ENCODE measurements at regions not wholly inside any gene's neighbourhood (a gene's known extent, or its start where the extent isn't known, plus 50 kb on each side); places are given as distances from the start of the nearest gene placed in this dataset.
"Not testable (repeated sequence)": the region's sequence is repeated elsewhere in the genome, so short reads cannot be mapped to it uniquely, and the experiment has no call there.

- DNase-seq (ENCODE audit: low spot score): no peak
Observed at GRCh38 chr5:8557728-8558127, 688.8 kb downstream of the MTRR start.

DNA sequence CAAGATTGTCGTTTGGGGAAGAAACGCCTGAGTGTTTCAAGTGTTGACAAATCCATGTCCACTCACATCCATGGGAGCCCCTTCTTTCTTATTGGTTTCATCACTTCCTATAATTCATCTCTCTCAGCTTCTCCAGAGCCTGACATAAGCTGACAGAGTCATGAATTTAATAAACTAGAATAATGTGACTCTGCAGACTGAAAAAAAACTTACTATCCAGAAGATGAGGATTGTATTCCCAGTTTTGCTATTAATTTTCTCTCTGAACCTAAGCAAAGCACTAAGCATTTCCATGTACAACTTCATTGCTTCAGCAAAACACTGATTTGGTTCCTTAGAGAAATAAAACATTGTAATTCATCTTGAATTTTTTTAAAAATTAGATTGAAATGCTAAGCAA, 691.8 kb downstream of the MTRR start:
- no peak for DNase-seq (ENCODE audit: low spot score)

DNA sequence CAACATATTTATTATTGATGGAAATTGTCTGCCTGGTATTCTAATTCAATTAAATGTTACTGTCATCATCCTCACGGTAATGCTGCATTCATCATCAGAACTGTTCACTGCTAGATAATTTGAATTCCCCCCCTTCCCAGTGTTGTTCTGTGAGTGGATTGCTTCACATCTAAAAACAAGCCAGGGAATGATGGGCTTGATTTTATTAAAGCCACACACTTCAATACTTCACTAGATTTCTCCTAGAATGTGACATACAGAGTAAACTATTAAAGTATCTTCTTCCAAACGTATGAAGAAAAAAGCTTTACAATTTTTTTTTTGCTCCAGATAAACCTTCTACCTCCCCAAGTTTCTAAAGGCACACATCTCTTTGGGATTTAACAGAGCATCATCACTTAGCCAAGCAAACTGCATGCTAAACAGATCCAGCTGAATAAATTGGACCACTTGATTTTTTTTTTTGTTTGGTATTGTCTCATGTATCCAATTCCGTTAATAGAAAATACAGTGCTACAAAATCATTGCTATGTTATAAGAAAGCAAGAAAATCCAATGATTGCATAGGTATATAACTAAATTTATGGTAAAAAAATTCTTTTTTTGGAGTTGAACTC, 692.4 kb downstream of the MTRR start:
- no peak for DNase-seq (ENCODE audit: low spot score)

GRCh38 chr5:8561854-8562253, 692.9 kb downstream of the MTRR start:
- DNase-seq (ENCODE audit: low spot score): no peak

DNA sequence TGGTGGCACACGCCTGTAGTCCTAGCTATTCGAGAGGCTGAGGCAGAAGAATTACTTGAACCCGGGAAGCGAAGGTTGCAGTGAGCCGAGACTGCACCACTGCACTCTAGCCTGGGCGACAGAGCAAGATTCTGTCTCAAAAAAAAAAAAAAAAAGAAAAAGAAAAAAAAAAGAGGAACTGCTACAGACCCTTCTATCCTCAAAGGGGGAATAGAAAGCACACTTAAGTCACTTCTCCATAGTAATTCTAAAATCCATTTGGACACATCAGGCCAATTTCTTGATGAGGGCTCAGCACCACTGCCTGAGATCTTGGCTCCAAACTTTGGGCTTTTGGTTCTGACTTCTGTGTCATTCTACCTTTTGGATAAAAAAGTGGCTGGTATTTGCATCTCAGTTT, 694.6 kb downstream of the MTRR start:
- DNase-seq (ENCODE audit: low spot score): not testable (repeated sequence)

DNA sequence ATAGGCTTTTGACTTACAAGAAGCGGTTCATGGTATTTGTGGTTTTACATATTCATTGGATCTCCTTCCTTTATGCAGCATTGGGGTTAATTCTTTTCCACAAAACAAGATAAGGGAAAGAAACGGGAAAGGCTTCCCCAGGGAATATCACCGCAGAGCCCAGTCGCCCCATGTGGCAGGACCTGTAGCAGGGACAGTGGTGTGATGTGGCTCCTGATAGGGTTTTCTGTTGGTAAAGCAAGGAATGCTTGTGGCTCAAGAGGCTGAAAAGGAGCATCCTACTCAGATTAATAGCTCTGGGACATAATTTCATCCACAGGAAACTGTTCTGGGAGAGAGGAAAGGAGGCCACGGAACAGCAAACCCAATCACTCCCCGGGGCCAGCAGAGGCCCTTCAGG, 699.9 kb downstream of the MTRR start:
- no peak for DNase-seq (ENCODE audit: low spot score)

GRCh38 chr5:8570528-8570927, 701.6 kb downstream of the MTRR start:
- no peak for DNase-seq (ENCODE audit: low spot score)

DNA sequence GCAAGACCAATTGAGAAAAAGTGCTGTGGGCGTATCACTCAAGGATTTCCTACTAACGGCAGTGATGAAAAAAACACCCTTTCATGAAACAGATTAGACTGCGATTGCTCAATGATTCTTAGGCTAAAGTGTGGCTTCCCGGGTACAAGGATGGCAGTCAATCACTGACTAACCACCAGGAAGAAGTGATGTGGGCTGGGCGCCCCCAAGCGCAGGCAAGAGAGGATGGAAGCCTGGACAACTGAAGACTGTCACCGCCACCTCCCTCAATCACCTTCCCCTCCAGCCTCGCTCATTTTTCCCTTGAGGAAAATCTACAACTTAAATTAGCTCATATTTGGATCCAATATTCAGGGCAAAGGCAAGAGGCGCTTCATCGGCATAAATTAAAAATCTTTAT, 707.2 kb downstream of the MTRR start:
- no peak for DNase-seq (ENCODE audit: low spot score)

DNA sequence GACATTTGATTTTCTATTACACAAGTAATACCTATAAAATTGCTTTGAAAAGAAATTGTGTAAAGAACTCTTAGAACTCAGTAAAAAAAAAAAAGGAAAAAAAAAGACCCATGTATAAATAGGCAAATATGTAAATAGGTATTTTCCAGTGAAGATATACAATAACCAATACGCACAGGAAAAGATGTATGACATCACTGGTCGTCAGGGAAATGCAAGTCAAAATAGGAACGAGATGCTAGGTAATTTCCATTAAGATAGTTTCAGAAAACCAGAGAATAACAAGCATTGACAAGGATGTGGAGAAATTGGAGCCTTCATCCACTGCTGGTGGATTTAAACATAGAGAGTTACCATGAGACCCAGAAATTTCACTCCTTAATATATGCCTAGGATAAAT, 708.8 kb downstream of the MTRR start:
- DNase-seq (ENCODE audit: low spot score): no peak

- DNase-seq (ENCODE audit: low spot score): no peak
Observed at GRCh38 chr5:8580298-8580697, 711.4 kb downstream of the MTRR start.

- no peak for DNase-seq (ENCODE audit: low spot score)
Observed at GRCh38 chr5:8581047-8581446, 712.1 kb downstream of the MTRR start.

- DNase-seq (ENCODE audit: low spot score): no peak
Observed at GRCh38 chr5:8585230-8586018, 716.5 kb downstream of the MTRR start.

GRCh38 chr5:8590959-8591358, 722.0 kb downstream of the MTRR start:
- DNase-seq (ENCODE audit: low spot score): peak; percentile 3

DNA sequence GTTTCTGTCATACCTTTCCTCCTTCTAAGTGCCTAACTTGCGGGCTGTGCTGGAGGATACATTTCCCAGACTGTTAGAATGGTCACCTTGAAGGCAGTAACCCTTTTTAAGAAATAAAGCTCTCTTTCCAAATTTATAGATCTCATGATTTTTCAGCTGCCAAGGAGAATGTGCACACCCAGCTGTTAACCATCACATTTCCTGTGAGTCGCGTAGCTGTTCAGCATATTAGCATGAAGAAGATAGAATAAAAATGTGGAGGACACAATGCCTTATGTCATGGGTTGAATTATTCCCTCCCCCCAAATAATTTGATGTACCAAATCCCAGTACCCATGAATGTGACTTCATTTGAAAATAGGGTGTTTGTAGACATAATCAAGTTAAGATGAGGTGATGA, 729.4 kb downstream of the MTRR start:
- DNase-seq (ENCODE audit: low spot score): no peak

- DNase-seq (ENCODE audit: low spot score): no peak
Observed at GRCh38 chr5:8598996-8599395, 730.0 kb downstream of the MTRR start.

GRCh38 chr5:8600843-8601242, 731.9 kb downstream of the MTRR start:
- no peak for DNase-seq (ENCODE audit: low spot score)

DNA sequence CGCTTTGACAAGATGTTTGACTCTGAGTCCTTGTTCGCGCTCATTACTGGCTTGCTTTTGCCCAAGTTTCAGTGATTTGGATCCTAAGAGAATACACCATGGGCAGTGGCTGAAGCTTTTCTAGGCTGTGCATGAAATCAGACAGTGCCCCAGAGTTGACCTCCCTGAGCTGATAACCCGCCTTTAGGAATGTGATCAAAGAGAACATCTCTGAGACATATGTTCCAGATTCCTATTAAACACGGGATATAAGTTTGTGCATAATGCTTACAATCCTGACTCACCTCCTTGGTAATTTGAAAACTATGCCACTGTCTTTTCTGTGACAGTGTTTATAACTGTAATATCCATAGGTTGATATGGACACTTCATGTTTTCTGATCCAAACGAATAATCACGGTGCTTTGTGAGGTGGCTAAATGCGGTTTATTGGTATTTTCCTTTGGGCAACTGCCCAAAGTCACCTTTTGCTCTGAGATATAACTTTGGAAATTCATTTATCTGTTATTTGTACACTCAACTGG, 732.9 kb downstream of the MTRR start:
- peak; percentile 24 for DNase-seq (ENCODE audit: low spot score)

DNA sequence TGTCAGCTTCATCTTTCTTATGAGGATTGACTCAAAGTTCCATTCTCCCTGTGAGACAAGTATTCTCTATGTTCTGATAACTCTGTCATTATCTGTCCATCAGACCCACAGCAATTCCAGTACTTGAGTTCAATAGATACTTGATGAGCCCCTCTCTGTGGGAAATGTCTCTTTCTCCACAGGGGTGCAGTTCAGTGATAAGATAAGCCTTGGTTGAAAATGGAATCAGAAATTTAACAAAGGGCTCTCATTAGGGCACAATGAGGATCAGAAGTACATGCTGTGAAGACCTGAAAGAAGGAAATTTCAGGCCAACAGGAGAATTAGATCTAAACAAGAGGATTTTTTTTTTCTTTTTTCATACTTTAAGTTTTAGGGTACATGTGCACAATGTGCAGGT, 737.3 kb downstream of the MTRR start:
- no peak for DNase-seq (ENCODE audit: low spot score)

- DNase-seq (ENCODE audit: low spot score): no peak
Observed at GRCh38 chr5:8611067-8611466, 742.1 kb downstream of the MTRR start.

- DNase-seq (ENCODE audit: low spot score): no peak
Observed at GRCh38 chr5:8613078-8613685, 744.2 kb downstream of the MTRR start.

DNA sequence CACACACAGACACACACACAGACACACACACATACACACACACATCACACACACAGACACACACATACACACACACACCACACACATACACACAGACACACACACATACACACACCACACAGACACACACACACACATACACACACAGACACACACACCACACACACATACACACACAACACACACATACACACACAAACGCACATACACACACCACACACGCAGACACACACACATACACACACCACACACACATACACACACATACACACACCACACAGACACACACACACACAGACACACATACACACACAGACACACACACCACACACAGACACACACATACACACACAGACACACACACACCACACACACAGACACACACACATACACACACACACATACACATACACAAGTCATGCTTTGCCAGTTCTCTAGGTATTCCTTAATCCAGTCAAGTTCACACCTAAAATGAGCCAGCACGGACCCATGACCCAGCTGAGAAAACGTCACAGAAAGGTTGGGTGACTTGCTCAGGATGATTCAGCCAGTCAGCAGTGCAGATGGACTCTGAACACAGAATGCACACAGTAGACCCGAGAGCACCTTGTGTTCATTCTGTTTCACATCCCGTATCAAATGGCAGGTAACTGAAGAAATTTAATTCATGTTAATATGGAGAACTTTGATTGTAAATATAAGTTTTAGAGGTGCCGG, 746.4 kb downstream of the MTRR start:
- no peak for DNase-seq (ENCODE audit: low spot score)

- DNase-seq (ENCODE audit: low spot score): peak; percentile 13
Observed at GRCh38 chr5:8628521-8628920, 759.6 kb downstream of the MTRR start.
